ENCODE measurements at regions not wholly inside any gene's neighbourhood (a gene's known extent, or its start where the extent isn't known, plus 50 kb on each side); places are given as distances from the start of the nearest gene placed in this dataset.

DNA sequence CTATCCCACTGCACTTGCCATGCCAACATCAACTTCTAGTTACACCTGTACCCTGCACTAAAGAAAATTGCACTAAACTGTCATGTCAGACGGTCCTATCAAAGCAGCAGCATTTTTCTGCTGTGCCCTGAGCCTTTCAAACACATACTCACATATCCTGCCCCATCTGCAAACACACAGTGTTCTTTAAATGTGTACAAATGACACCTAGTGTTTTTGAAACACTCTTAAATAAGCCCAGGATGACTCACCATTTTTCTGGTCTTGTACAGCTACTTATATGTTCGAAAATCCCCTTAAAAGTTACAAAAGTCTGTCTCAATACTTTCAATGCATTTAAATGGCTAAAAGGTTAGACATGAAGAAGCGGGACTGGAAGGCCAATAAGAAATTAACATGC, 346.7 kb upstream of the PPARGC1A start:
- TF ChIP-seq, protein P1, sequence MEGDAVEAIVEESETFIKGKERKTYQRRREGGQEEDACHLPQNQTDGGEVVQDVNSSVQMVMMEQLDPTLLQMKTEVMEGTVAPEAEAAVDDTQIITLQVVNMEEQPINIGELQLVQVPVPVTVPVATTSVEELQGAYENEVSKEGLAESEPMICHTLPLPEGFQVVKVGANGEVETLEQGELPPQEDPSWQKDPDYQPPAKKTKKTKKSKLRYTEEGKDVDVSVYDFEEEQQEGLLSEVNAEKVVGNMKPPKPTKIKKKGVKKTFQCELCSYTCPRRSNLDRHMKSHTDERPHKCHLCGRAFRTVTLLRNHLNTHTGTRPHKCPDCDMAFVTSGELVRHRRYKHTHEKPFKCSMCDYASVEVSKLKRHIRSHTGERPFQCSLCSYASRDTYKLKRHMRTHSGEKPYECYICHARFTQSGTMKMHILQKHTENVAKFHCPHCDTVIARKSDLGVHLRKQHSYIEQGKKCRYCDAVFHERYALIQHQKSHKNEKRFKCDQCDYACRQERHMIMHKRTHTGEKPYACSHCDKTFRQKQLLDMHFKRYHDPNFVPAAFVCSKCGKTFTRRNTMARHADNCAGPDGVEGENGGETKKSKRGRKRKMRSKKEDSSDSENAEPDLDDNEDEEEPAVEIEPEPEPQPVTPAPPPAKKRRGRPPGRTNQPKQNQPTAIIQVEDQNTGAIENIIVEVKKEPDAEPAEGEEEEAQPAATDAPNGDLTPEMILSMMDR (IDR thresholded peaks at IDR 0.05; ENCODE audit: low read length): no peak
- no peak for TF ChIP-seq EZH2 (IDR thresholded peaks at IDR 0.05; ENCODE audit: borderline replicate concordance, low read length)

Data from OCI-LY1 (cell line).